Fibroblast of villous mesenchyme (primary cell): ENCODE measurements at regions not wholly inside any gene's neighbourhood (a gene's known extent, or its start where the extent isn't known, plus 50 kb on each side); places are given as distances from the start of the nearest gene placed in this dataset.
A peak's percentile ranks its signal among the peaks of the same experiment; 100 is the strongest.

Experiments
- DNase-seq: peaks from one replicate; pipeline ENCODE4 v3.0.0-alpha.2; 2010; ENCODE audit warnings: low read depth
- H3K4me3 ChIP-seq: 2 replicates; pipeline ENCODE4 v1.5.1; 2011; ENCODE audit warnings: low read depth, mild to moderate bottlenecking, low read length
- CTCF ChIP-seq: IDR thresholded peaks from 2 replicates; pipeline ENCODE4 v1.5.1; 2012; ENCODE audit warnings: low read depth, mild to moderate bottlenecking, low read length; ENCODE audit not compliant: insufficient read depth

GRCh38 chr4:71201817-71202576 lies 136.8 kb upstream of the SLC4A4 start:
- no peak for DNase-seq
- TF ChIP-seq CTCF = no peak
- H3K4me3 ChIP-seq = no peak overlapping the region

DNA sequence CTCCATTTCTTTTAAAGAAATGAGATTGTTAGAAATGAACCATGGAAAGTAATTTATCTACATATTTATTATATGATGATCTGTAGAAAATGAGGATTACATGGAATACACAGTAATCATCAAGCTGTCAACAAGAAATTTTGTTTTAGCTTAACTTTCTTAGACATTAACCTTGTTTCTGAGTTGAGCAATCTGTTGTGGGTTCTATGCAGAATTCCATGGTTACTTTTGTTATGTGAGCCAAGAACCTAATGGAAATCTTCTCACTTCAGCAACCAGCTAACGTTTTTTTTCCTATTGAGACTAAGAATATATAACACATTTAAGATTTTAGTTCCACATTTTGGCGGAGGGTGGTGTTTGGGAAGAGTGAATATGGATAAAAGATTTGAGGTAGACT lies 136.1 kb upstream of the SLC4A4 start:
- H3K4me3 ChIP-seq = no peak overlapping the region
- no peak for TF ChIP-seq CTCF
- DNase-seq = peak; percentile 59

DNA sequence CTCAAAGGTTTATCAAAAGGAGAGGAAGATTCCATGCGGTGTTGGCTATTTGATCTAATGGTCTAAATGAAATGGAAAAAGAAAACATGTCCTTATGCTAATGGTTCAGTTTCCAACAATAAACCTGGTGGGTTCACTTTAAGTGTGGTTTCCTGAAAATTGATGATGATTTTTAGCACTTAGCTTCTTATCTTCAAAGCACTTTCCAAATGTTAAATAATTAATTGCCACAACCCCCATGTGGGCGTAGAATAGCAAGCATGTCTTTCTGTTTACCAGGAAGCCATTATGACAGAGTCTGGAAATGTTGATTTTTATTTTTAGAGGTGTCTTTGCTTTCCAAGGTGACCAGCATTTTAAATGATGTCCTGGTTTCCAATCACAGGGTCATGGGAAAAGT lies 134.8 kb upstream of the SLC4A4 start:
- H3K4me3 ChIP-seq = no peak overlapping the region
- no peak for DNase-seq
- TF ChIP-seq CTCF = no peak

DNA sequence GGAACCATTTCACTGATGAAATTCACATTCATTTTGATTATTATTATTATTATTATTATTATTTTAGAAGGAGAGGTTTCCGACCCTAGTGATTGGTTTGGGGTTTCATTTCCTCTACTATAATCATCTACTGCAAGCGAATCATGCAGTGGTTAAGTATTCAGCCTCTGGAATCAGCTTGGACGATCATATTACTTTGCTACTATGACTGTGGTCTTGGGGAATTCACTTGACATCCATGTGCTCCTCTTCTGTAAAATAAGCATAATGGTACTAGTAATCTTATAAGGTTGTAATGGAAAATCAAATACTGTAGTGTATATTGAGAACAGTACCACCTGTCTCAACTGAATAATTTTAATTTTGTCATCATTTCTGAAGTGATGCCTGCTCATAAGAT lies 132.1 kb upstream of the SLC4A4 start:
- TF ChIP-seq CTCF = no peak
- DNase-seq = no peak
- H3K4me3 ChIP-seq = no peak overlapping the region

DNA sequence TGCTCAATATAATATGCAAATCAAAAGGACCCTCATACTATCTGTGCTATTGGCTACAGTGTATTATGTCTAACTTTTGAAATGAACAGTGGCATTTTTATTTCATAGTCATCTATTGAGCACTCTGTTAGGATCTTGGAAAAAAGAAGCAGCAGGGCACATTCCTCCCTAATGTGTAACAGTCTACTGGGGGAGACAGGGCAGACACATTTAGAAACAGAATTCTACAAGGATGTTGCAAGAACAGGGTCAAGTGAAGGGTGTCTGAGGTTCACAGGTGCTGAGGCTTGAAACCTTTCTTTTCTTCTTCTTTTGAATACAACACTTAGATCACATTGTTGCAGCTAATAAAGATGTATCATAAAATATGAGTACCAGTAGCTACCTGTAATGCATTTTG lies 129.7 kb upstream of the SLC4A4 start:
- TF ChIP-seq CTCF = no peak
- DNase-seq = peak; percentile 60
- no peak overlapping the region for H3K4me3 ChIP-seq

- H3K4me3 ChIP-seq = no peak overlapping the region
- no peak for TF ChIP-seq CTCF
- no peak for DNase-seq
These were observed 128.0 kb upstream of the SLC4A4 start for GRCh38 chr4:71210823-71211222.

DNA sequence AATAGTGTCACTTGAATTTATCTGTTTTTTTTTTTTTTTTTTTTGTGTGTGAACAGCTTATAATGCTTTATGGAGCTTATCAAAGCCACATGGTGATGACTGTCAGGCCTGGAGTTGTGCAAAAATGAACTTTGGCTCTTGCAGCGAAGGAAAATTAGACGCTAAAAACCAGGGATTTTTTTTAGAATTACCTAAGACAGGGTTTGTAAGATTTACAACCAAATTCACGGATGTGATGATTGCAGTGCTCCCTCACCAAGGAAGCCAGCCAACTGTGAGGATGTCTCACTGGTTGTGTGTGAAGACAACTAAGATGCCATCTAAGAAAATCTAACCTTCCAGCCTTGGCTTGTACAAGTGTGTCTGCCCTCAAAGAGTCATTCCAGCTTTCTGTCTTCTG lies 127.1 kb upstream of the SLC4A4 start:
- peak; percentile 53 for DNase-seq
- TF ChIP-seq CTCF = no peak
- H3K4me3 ChIP-seq = no peak overlapping the region
